RWPE1 (cell line): ENCODE measurements at regions not wholly inside any gene's neighbourhood (a gene's known extent, or its start where the extent isn't known, plus 50 kb on each side); places are given as distances from the start of the nearest gene placed in this dataset.

Experiments
- CTCF ChIA-PET: fragments of 350-600 bp; sonication (Branson Sonifier 250); formaldehyde crosslinking; extraction: SDS; loops from one replicate; lab custom pipeline; 2021; lab: Yijun Ruan, JAX
- POLR2A ChIA-PET: fragments of 400-600 bp; formaldehyde crosslinking; extraction: SDS; loops from one replicate; lab custom pipeline; 2020; ENCODE audit warnings: antibody characterized with exemption; ENCODE audit not compliant: low non-redundant PET; lab: Yijun Ruan, JAX
- DNase-seq: peaks from one replicate; pipeline ENCODE4 v3.0.0; 2012; ENCODE audit warnings: low spot score
- H3K27ac ChIP-seq: fragments of 450-650 bp; 2 replicates; pipeline ENCODE4 v1.5.1; 2017
- CTCF ChIP-seq: fragments of 450-650 bp; conservative IDR thresholded peaks from 2 replicates; pipeline ENCODE4 v1.5.1; 2017; ENCODE audit warnings: low read depth, mild to moderate bottlenecking

- ChIA-PET POLR2A (no interaction called here), CTCF (no interaction called here)
- no peak overlapping the region for H3K27ac ChIP-seq
Measured at GRCh38 chr16:79282806-79283205, 317.7 kb downstream of the MAF start.

GRCh38 chr16:79278506-79278905 lies 322.0 kb downstream of the MAF start:
- DNase-seq = no peak
- CTCF ChIA-PET = interaction anchor here (0.6 to 0.7 kb wide), 2 partner anchors 707 to 1209 kb away, joined by 3 read pairs; no protein-coding TSS in a partner anchor
- TF ChIP-seq CTCF = no peak
- no peak overlapping the region for H3K27ac ChIP-seq
- POLR2A ChIA-PET = no interaction called here

More at GRCh38 chr16:79282806-79283205, 317.7 kb downstream of the MAF start:
- TF ChIP-seq CTCF = no peak
- DNase-seq = no peak

GRCh38 chr16:79276501-79276900 lies 324.0 kb downstream of the MAF start:
- ChIA-PET CTCF (no interaction called here), POLR2A (no interaction called here)
- no peak overlapping the region for H3K27ac ChIP-seq
- DNase-seq = no peak
- no peak for TF ChIP-seq CTCF

- CTCF ChIA-PET = interaction anchor here (0.5 to 0.6 kb wide), 3 partner anchors 229 to 1271 kb away, joined by 3 to 4 read pairs (median 4); no protein-coding TSS in a partner anchor
- TF ChIP-seq CTCF = no peak
- no peak for DNase-seq
- H3K27ac ChIP-seq = no peak overlapping the region
- POLR2A ChIA-PET = interaction anchor here (0.5 to 0.7 kb wide), 2 partner anchors 12 to 328 kb away, joined by 3 to 5 read pairs; no protein-coding TSS in a partner anchor
Measured at GRCh38 chr16:79274264-79274663, 326.3 kb downstream of the MAF start.

- POLR2A ChIA-PET = no interaction called here
- CTCF ChIA-PET = no interaction called here
- no peak for TF ChIP-seq CTCF
- no peak for DNase-seq
- H3K27ac ChIP-seq = no peak overlapping the region
Measured at GRCh38 chr16:79272141-79272577, 328.4 kb downstream of the MAF start.

- TF ChIP-seq CTCF = no peak
- ChIA-PET POLR2A (no interaction called here), CTCF (interaction anchor here (0.6 kb wide), 1 partner anchor 150 kb away, joined by 4 read pairs; no protein-coding TSS in a partner anchor)
- DNase-seq = no peak
- no peak overlapping the region for H3K27ac ChIP-seq
Measured at GRCh38 chr16:79271583-79271982, 329.0 kb downstream of the MAF start.
